Limb (tissue), 2 donors: ENCODE measurements at regions not wholly inside any gene's neighbourhood (a gene's known extent, or its start where the extent isn't known, plus 50 kb on each side); places are given as distances from the start of the nearest gene placed in this dataset.
"Not testable (repeated sequence)": the region's sequence is repeated elsewhere in the genome, so short reads cannot be mapped to it uniquely, and the experiment has no call there.

Experiments used
- DNase-seq, 2 donors: peaks; one replicate each; pipeline ENCODE4 v3.0.0-alpha.2; 2016; ENCODE audit errors: extremely low spot score in 2 of 2

DNA sequence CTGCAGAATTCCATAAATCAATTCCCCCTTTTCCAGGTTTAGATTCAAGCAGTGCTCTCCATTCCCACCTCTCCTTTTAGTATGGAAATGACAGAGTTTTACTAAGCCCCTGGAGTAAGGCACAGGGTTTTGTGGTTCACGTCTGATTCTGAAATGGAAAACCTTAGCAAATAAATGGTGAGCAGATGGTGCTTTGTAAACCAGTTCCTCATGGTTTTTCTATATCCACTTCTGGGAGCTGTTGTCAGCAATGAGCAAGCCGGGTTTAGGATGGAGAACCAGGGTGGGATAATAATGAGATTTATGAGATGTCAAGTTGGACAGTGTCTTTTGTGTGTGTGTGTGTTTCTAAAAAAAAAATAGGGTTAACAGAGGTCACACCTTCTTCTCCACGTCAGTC, 113.8 kb upstream of the RBPJ start:
- DNase-seq: peak in 1 of 2 donors; percentile 34

DNA sequence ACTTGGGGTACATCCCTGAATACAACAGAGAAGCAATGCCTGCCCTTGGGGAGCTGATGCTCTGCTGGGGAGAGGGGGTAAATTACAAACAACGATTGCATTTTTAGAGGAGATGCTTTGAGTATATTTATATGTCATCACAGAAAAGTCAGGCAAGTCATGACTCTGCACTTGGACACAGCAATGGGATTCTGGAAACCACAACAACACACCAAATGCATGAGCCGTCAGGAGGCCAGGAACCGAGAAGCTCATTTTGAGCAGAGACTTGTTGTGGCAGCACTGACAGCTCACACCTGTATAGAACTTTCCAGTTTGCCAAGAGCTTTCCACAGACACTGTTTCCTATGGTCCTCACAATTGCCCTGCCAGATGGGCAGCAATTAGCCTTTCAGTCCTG, 113.2 kb upstream of the RBPJ start:
- DNase-seq: no peak

DNA sequence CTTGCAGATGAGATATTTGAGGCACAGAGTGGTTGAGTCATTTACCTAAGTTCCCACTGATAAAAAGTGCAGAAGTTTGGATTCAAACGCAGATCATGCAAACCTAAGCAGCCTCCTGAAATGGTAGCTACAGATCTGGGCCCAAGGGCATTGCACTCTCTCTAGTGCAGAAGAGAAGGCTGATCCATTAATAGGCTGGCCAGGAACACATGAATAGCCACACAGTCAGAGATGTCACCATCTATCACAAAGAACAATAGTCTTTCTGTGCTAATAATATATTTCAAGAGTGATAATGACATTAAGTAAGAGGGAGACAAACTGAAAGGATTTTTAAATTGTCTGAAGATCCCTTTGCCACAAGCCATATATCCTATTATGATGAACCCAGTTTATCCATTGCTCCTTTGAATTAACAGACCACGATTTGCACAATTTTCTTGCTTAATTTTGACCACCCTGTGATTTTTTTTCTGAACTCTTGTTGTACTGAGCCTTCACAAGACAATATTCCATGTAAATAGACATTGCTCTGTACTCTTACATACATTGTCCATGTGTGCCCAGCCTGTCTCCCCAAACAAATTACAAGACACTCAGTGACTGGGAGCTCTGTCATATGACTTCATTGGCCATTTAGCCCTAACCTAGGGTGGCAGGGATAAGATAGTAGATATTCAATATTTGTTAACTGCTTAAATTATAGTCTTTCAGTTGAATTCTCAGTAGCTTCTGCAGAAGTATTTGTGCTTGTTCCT, 112.4 kb upstream of the RBPJ start:
- no peak for DNase-seq

DNA sequence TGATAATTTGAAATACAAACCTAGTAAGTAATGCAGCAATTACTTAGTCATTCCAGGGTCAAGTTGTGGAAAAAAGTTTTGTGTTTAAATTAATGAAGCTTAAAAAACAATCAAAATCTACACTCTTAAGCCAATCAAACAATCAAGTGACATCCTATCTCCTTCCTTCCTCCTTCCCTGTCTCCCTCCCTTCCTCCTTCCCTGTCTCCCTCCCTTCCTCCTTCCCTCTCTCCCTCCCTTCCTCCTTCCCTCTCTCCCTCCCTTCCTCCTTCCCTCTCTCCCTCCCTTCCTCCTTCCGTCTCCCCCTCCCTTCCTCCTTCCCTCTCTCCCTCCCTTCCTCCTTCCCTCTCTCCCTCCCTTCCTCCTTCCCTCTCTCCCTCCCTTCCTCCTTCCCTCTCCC, 111.4 kb upstream of the RBPJ start:
- not testable (repeated sequence) for DNase-seq

DNA sequence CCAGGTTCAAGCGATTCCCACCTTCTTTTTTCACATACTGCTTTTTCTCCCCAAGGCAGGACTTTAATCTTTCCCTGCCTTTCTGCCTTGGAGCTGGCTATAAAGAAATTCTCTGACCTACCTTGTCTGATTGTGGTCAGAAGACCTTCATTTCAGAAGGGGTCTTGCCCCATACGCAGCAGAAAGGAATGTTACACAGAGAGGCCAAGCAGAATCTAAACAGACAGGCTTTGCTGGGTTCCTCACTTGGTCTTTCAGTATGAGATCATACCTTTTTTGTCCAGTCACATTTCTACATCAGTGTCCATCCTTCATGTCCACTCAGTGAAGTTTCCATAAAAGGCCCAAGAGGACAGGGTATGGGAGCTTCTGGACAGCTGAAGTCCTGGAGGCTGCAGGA, 108.3 kb upstream of the RBPJ start:
- DNase-seq: no peak

DNA sequence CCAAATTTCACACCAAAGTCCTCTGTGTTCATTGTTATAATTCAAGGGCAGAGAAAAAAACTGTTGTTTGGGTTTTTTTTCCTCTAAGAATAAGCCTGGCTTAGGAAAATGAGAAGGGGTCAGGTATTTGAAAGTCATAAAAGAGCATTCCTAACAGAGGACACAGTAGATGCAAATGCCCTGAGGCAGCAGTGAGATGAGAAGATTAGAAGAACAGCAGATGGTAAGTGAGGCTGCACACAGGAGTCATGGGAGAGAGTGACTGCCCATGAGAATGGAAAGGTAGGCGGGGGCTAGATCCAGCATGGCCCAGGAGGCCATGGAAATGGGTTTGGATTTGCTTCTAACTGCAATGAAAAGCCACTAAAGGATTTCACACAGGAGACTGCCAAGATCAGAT, 107.5 kb upstream of the RBPJ start:
- DNase-seq: no peak

DNA sequence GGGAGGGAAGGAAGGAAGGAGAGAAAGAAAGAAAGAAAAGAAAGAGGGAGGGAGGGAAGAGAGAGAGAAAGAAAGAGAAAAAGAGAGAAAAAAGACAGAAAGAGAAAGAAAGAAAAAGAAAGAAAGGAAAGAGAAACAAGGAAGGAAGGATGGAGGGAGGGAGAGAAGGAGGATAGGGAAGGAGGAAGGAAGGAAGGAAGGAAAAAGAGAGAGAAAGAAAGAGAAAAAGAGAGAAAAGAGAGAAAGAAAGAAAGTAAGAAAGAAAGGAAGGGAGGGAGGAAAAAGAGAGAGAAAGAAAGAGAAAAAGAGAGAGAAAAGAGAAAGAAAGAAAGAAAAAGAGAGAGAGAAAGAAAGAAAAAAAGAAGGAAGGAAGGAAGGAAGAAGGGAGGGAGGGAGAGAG, 105.8 kb upstream of the RBPJ start:
- DNase-seq: no peak

DNA sequence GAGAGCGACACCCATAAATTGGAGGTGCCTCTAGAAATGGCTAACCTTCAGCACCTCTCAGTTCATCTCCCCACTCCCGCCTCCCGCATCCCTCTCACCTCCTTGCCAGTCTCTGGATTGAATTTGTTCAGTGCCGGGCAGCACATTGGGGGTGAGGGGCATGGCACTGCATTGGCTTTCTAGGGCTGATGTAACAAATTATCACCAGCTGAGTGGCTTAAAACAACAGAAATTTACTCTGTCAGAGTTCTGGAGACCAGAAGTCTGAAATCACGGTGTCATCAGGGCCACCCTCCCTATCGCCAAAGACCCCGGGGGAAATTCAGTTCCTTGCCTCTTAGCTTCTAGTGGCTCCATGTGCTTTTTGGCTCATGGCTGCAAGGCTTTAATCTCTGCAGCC, 105.1 kb upstream of the RBPJ start:
- no peak for DNase-seq

DNA sequence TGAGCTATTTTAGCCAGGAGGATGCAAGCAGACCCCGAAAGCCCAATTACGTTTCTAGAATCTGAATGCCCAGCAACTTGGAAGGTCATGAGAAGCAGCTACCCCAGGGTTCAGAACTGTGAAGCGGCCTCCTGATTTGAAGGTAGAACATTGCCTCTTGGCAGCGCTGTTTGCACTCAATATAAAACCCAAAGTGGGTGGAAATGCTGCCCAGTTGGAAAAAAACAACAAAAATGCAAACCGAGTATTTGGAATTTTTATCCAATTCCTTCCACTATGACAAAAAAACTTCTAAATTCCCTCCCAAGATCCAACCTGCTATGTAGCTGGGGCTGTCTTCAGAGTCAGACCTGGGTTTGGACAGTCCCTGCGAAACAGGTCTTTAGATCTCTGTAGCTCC, 103.3 kb upstream of the RBPJ start:
- DNase-seq: no peak

DNA sequence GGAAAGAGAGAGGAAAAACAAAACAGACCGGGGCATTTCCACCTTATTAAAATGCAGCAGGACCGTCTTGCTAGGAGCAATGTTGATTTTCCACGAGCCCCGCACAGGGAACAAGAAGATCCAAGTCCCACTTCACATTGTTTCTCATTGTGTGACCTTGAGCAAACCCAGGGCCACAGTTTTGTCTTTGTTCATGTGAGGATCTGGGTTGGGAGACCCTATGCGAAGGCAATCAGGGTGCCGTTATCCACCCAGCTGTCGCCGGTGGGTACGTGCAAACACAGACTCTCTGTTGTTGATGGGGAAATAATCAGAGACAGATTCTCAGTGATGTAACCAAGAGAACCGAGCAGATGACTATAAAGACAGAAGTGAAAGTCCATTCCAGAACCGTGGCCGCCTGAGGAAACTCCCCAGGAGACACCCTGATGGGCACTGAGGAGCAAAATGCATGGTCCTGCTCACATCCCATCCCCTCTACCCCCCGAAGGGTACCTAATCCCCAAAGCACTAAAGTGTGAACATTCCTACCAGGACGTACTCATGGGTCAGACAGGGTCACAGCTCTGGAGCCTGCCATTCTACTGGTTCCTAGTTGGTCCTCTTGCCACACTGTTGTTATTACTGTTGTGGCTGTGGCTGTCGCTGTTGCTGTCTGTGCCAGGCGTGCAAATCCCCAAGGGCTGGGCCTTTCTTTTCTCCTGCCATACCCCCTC, 102.7 kb upstream of the RBPJ start:
- DNase-seq: peak in 1 of 2 donors; percentile 24

DNA sequence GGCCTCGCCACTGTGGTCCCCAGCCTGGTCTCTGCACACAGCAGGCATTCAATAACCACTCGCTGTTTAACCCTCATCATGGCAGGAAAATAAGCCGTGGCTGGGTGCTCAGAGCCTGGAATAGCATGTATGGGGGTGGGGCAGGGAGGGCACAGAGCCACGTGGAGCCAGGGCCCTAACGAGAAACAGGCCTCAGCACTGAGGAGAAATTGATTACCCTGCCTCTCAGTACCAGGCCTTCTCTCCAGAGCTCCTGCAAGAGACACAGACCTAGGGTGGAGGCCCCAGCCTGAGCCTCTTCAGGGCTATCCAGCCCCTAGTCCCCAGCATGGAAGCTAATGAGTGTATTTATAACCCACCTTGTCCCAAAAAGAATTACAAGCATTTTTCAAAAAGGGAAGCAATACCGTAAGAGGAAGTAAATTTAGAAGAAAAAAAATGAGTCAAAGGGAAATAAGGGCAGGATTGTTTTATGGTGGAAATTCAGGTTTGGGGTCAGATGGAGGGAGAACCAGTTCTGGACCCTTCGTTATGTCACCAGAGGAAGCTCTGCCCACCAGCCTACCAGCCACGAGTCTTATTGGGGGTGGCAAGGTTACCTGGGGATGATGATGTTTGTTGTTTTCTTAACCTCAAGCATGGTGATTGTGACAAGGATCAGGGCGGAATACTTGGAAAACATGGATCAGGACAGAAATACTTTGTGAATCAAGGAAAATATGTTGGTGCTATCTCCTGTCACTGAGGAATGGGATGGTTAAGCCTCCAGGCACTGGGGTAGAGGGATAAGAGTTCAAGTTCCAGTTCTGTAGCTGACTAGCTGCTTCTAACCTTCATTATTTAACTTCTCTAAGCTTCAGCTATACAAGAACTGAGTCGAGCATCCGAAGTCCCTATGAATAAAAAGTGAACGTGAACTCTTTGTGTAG, 101.9 kb upstream of the RBPJ start:
- no peak for DNase-seq

DNA sequence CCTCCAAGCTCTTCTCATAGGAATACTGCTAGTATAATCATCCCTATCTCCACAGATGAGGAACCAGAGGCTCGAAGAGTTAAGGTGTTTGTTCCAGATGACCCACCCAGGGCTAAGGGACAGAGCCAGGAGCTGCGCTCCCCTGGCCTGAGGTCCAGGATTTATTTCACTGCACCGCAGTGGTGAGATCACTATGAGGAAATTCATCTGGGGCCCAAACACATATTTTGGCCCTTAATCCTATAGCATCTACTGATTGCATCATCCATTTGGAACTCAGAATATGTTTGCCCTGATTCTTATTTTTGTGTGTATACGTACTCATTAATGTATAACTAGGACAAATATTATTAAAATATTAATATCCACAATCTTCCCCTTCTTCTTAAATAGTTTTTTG, 100.1 kb upstream of the RBPJ start:
- DNase-seq: no peak

DNA sequence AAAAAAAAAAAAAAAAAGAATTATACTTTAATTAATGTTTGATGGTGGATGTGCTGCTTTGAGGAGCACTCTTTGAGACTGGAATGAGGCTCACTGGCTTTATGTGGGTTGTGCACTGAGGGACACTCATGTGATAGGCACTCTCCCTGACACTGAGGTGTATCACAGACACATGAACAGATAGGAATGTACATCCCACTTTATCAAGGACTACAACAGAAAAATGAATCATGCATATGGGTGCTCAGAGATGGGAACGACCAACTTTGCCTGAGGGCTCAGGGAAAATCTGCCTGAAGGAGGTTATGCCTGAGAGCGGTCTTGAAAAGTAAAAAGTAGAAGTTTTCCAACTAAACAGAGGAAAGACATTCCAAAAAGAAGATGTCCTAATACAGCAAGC, 97.7 kb upstream of the RBPJ start:
- no peak for DNase-seq

DNA sequence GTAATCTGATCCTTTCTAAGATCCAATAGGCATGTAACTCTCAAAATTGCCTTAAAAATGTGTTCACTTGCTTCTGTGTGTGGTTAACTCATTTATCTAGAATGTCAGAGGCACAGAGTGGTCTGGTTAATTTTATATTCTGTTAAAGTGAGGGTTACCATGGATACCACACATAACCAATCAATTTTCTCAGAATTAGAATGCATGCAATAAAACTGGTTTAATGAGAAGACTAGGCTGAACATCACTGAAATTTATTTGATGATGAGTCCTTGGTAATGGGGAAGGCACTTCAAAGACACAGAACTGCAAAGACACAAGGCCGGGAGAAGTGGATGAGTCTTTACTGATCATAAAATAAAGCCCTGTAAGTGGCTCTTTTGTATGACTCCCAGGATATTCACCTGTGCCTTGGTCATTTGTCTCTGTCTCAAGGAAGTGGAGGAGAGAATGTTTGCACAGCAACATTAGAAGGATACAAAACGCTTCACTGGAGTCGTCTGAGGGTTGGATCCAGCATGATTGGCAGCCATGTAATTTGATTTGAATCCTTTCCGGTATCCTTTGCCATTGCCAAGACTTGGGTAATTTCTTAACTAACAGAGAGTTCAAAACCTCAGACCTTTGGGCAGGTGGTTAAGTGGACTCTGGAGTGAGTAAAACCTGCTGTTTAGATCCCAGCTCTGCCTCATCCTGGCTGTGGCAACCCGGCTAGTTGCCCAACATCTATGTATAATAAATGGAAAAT, 94.0 kb upstream of the RBPJ start:
- DNase-seq: no peak

DNA sequence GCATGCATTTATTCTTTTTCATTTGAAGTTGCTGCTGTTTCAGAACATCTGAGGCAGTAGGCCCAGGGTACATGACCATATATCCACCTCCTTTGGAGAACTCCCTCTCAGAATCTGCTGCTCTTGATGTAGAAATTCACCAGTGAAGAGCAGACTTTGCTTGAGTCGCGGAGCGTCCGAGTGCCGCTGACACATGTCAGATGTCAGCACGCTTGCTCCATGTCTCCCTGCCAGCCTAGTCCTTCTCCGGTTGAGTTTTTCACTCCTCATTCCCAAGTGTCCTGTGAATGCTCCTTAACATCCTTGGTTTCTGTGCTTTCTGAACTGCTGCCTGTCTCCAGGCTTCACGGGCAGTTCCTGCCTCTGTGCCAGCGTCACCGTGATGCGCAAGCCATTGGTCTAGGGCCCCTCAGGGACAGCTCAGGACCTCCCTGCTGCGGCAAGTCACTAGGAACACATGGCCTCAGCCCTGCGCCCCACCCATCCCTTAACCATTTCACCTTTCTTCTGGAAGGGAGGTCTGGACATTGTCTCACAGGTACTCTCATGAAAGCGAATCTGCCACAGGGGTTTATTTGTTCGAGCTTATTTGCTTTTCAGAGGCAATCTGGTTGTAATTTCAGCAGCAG, 93.1 kb upstream of the RBPJ start:
- no peak for DNase-seq

DNA sequence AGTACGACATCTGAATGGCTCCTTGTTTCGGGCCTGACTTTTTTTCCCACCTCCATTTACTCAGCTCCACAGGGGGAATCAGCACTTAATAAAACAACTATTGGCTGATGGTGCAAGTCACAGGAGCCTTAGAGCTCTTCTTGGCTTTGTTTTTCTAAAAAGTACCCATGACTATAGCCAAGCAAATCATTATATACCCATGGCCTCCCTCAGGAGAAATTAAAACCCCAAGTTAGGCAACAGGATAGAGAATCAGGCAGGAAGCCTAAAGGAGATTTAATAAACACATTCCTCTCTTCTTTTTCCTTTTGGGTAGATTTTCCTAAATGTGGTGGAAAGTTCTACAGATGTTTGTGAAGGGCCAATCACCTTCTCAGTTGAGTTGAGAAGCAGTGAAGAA, 91.9 kb upstream of the RBPJ start:
- no peak for DNase-seq

DNA sequence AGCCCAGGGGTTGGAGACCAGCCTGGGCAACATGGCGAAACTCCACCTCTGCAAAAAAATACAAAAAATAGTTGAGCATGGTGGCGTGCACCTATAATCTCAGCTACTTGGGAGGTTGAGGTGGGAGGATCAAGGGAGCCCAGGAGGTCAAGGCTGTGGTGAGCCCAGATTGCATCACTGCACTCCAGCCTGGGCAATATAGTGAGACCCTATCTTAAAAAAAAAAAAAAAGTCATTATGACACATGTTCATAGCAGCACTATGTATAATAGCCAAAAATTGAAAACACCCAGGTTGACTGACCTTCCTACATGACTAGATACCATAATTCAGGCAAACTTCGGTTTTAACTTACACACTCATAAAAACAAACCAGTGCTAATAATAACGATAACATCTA, 90.8 kb upstream of the RBPJ start:
- DNase-seq: no peak

DNA sequence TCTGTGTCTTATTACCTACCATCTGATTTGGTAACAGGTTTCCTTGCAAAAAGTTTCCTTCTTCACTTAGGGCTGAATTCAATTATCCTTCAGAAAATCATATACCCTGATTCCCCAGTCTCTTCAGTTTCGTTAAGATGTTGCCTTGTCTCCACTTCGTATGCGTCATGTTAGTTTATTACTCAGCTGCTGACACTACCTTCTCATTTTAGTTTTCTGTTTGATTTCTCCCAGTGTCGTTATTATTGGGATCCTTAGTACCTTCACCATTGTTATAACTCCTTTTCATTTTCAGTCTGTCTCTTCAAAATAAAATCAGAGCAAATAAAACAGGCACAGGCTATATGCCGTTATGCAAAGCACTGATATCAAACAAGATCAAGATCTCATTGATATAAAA, 87.5 kb upstream of the RBPJ start:
- no peak for DNase-seq

DNA sequence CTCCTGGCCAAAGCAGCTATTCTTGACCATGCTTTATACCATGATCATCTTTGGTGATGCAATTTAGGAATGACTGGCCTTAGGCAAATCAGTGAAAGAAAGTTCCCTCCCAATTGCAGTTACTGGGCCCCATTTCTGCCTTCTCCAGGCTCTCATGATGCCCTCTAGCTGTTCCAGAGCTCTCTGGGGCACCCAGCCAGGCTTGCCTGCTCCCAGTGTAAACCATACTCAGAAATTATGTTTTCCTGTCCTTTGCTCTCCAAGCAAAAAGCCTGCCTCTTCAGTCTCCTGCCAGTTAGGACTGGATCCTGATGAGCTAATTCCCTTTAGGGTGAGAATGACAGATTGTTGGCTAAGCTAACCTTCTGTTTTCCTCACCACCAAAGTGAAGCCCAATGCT, 85.3 kb upstream of the RBPJ start:
- peak in 1 of 2 donors; percentile 42 for DNase-seq

DNA sequence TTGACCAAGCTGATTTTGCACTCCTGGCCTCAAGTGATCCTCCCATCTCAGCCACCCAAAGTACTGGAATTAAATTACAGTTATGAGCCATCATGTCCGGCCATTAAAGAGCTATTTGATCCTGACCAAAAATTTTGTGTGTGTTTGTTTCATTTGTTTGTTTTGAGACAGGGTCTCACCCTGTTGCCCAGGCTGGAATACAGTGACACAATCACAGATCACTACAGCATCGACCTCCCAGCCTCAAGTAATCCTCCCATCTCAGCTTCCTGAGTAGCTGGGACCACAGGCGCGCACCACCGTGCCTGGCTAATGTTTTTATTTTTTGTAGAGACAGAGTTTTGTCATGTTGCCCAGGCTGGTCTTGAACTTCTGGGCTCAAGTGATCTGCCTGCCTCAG, 82.9 kb upstream of the RBPJ start:
- DNase-seq: no peak

DNA sequence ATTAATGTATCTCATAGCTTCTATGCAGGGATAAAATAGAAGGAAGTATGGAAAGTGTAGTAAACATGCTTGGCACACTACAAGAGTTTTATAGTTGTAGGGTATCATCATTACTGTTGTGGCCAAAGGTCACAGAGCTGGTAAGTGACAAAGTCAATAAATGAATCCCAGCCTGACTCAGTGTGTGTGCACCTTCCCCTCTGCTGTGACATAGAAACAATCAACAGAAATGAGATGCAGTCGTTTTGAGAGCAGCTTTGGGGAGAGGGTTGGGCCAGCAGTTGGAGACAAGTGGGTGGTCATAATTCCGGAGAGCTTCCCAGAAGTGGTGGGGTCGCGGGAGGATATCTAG, 82.4 kb upstream of the RBPJ start:
- no peak for DNase-seq
